ENCODE measurements at regions not wholly inside any gene's neighbourhood (a gene's known extent, or its start where the extent isn't known, plus 50 kb on each side); places are given as distances from the start of the nearest gene placed in this dataset.
A peak's percentile ranks its signal among the peaks of the same experiment; 100 is the strongest.
"Not testable (repeated sequence)": the region's sequence is repeated elsewhere in the genome, so short reads cannot be mapped to it uniquely, and the experiment has no call there.

GRCh38 chr2:37571587-37572136 is 99.8 kb downstream of the CDC42EP3 start:
- no peak for DNase-seq

GRCh38 chr2:37573451-37574388 is 97.7 kb downstream of the CDC42EP3 start:
- no peak for DNase-seq

GRCh38 chr2:37575780-37576179 is 95.7 kb downstream of the CDC42EP3 start:
- no peak for DNase-seq

- DNase-seq = not testable (repeated sequence)
Measured at GRCh38 chr2:37576194-37576593, 95.2 kb downstream of the CDC42EP3 start.

GRCh38 chr2:37576831-37577230 is 94.6 kb downstream of the CDC42EP3 start:
- no peak for DNase-seq

- no peak for DNase-seq
Measured at GRCh38 chr2:37579192-37579713, 92.2 kb downstream of the CDC42EP3 start.

GRCh38 chr2:37579949-37580348 is 91.5 kb downstream of the CDC42EP3 start:
- not testable (repeated sequence) for DNase-seq

- no peak for DNase-seq
Measured at GRCh38 chr2:37581433-37581832, 90.0 kb downstream of the CDC42EP3 start.

- no peak for DNase-seq
Measured at GRCh38 chr2:37582481-37583220, 88.8 kb downstream of the CDC42EP3 start.

- DNase-seq = no peak
Measured at GRCh38 chr2:37583402-37583801, 88.0 kb downstream of the CDC42EP3 start.

GRCh38 chr2:37583867-37584266 is 87.6 kb downstream of the CDC42EP3 start:
- no peak for DNase-seq

- no peak for DNase-seq
Measured at GRCh38 chr2:37585295-37585908, 86.0 kb downstream of the CDC42EP3 start.

- DNase-seq = peak; percentile 7
Measured at GRCh38 chr2:37585982-37586621, 85.3 kb downstream of the CDC42EP3 start.

GRCh38 chr2:37586663-37587317 is 84.7 kb downstream of the CDC42EP3 start:
- no peak for DNase-seq

- no peak for DNase-seq
Measured at GRCh38 chr2:37587817-37588216, 83.6 kb downstream of the CDC42EP3 start.

GRCh38 chr2:37588316-37588777 is 83.1 kb downstream of the CDC42EP3 start:
- no peak for DNase-seq

GRCh38 chr2:37589298-37589697 is 82.1 kb downstream of the CDC42EP3 start:
- no peak for DNase-seq

GRCh38 chr2:37590119-37590571 is 81.3 kb downstream of the CDC42EP3 start:
- no peak for DNase-seq
